T-helper 1 cell treated with Interleukin-12 subunit alpha and Interleukin-12 subunit beta and Interleukin-4 antibody, amounts not matched to agents 30 μg/mL and 1 μg/mL, for 36 hours (primary cell): ENCODE measurements at regions not wholly inside any gene's neighbourhood (a gene's known extent, or its start where the extent isn't known, plus 50 kb on each side); places are given as distances from the start of the nearest gene placed in this dataset.
"Not testable (repeated sequence)": the region's sequence is repeated elsewhere in the genome, so short reads cannot be mapped to it uniquely, and the experiment has no call there.

ENCODE experiments used
- H3K27ac Mint-ChIP-seq: one replicate; pipeline ENCODE4 v1.8.0; 2021; ENCODE audit warnings: mild to moderate bottlenecking, mixed read lengths
- H3K27me3 Mint-ChIP-seq: one replicate; pipeline ENCODE4 v1.8.0; 2021; ENCODE audit warnings: low read depth, mixed read lengths
- H3K36me3 Mint-ChIP-seq: one replicate; pipeline ENCODE4 v1.8.0; 2021; ENCODE audit warnings: low read depth, mixed read lengths
- H3K4me1 Mint-ChIP-seq: one replicate; pipeline ENCODE4 v1.8.0; 2021; ENCODE audit warnings: low read depth, mixed read lengths
- H3K4me3 Mint-ChIP-seq: one replicate; pipeline ENCODE4 v1.8.0; 2021; ENCODE audit warnings: mild to moderate bottlenecking, moderate library complexity, mixed read lengths
- H3K9me3 Mint-ChIP-seq: one replicate; pipeline ENCODE4 v1.8.0; 2021; ENCODE audit warnings: mixed read lengths

- H3K27ac Mint-ChIP-seq = no peak overlapping the region
- peaks cover 12% of the 10 kb centered on the region for H3K27me3 Mint-ChIP-seq
- no peaks in the 10 kb centered on the region for H3K36me3 Mint-ChIP-seq
- no peaks in the 10 kb centered on the region for H3K9me3 Mint-ChIP-seq
- no peaks in the 10 kb centered on the region for H3K4me1 Mint-ChIP-seq
- H3K4me3 Mint-ChIP-seq = no peak overlapping the region
Observed at GRCh38 chr1:38198621-38199020, 152.0 kb upstream of the POU3F1 start.

- no peak overlapping the region for H3K4me3 Mint-ChIP-seq
- H3K27me3 Mint-ChIP-seq = peaks cover 14% of the 10 kb centered on the region
- no peaks in the 10 kb centered on the region for H3K9me3 Mint-ChIP-seq
- no peaks in the 10 kb centered on the region for H3K4me1 Mint-ChIP-seq
- H3K36me3 Mint-ChIP-seq = no peaks in the 10 kb centered on the region
- no peak overlapping the region for H3K27ac Mint-ChIP-seq
Observed at GRCh38 chr1:38198099-38198498, 151.5 kb upstream of the POU3F1 start.

DNA sequence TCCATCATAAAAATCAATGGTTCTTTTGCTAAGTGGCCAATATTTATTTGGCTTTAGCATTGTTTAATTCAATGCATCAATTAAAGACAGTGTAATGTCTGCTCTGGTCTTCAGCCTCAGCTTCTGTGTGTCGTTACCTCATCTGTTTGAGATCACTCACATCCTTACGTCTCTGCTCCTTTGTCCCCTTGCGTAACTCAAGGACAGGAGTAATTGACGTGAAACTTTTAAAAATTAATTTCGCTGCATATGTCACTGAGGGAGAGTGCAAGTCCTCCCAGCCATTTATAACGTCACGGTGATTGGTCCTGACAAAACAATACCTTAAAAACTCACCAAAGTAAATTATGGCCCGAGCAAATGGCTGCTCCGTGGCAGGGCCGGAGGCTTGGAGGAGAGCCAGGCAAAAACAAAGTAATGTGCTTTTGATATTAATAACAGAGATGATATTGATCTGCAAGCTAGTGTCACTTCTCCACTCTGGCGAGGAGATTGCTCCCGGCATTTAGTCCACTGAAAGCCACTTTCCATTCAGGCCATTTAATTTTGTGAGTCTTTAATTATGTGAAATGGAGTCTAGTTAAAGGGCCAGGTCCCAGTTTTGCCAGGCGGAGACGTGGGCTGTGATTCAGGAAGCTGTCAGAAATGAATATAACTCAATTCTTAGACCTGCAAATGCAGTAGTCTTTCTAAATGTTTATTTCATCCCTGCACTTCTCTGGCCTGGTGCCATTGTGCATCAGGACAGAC lies 150.9 kb upstream of the POU3F1 start:
- no peak overlapping the region for H3K27ac Mint-ChIP-seq
- H3K9me3 Mint-ChIP-seq = no peaks in the 10 kb centered on the region
- H3K27me3 Mint-ChIP-seq = peaks cover 14% of the 10 kb centered on the region
- H3K4me1 Mint-ChIP-seq = no peaks in the 10 kb centered on the region
- H3K4me3 Mint-ChIP-seq = no peak overlapping the region
- no peaks in the 10 kb centered on the region for H3K36me3 Mint-ChIP-seq

- H3K9me3 Mint-ChIP-seq = no peaks in the 10 kb centered on the region
- no peak overlapping the region for H3K4me3 Mint-ChIP-seq
- peaks cover 17% of the 10 kb centered on the region for H3K27me3 Mint-ChIP-seq
- no peaks in the 10 kb centered on the region for H3K4me1 Mint-ChIP-seq
- H3K27ac Mint-ChIP-seq = no peak overlapping the region
- no peaks in the 10 kb centered on the region for H3K36me3 Mint-ChIP-seq
Observed at GRCh38 chr1:38194472-38194871, 147.9 kb upstream of the POU3F1 start.

GRCh38 chr1:38193040-38193439 lies 146.4 kb upstream of the POU3F1 start:
- H3K4me3 Mint-ChIP-seq = no peak overlapping the region
- no peaks in the 10 kb centered on the region for H3K9me3 Mint-ChIP-seq
- H3K27ac Mint-ChIP-seq = no peak overlapping the region
- peaks cover 21% of the 10 kb centered on the region for H3K27me3 Mint-ChIP-seq
- H3K36me3 Mint-ChIP-seq = no peaks in the 10 kb centered on the region
- H3K4me1 Mint-ChIP-seq = no peaks in the 10 kb centered on the region

GRCh38 chr1:38191461-38191860 lies 144.9 kb upstream of the POU3F1 start:
- Mint-ChIP-seq H3K4me3 (no peak overlapping the region), H3K9me3 (no peaks in the 10 kb centered on the region), H3K4me1 (no peaks in the 10 kb centered on the region), H3K36me3 (no peaks in the 10 kb centered on the region), H3K27me3 (peaks cover 21% of the 10 kb centered on the region), H3K27ac (no peak overlapping the region)

DNA sequence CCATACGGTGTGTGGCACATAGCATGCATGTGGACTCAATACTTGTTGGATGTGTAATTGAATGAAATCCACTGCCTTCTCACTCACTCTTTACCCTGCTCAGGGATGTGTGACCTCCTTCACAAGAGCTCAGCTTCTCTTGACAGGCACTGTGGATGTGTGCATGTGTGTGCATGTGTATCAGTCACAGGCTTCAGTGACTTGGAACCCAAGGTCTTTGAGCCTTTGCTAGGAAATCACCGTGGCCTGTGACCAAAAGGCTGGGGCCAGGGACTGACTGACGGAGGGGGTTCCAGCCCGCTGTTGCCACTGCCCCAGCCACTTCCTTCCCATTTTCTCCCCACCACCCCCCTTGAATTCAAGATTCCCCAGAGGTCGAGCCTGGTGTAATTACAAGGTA lies 144.4 kb upstream of the POU3F1 start:
- no peak overlapping the region for H3K27ac Mint-ChIP-seq
- no peaks in the 10 kb centered on the region for H3K36me3 Mint-ChIP-seq
- peaks cover 21% of the 10 kb centered on the region for H3K27me3 Mint-ChIP-seq
- H3K4me1 Mint-ChIP-seq = no peaks in the 10 kb centered on the region
- H3K4me3 Mint-ChIP-seq = no peak overlapping the region
- no peaks in the 10 kb centered on the region for H3K9me3 Mint-ChIP-seq

- no peak overlapping the region for H3K4me3 Mint-ChIP-seq
- no peak overlapping the region for H3K27ac Mint-ChIP-seq
- H3K36me3 Mint-ChIP-seq = no peaks in the 10 kb centered on the region
- peaks cover 16% of the 10 kb centered on the region for H3K27me3 Mint-ChIP-seq
- no peaks in the 10 kb centered on the region for H3K9me3 Mint-ChIP-seq
- no peaks in the 10 kb centered on the region for H3K4me1 Mint-ChIP-seq
Observed at GRCh38 chr1:38187552-38187951, 141.0 kb upstream of the POU3F1 start.

DNA sequence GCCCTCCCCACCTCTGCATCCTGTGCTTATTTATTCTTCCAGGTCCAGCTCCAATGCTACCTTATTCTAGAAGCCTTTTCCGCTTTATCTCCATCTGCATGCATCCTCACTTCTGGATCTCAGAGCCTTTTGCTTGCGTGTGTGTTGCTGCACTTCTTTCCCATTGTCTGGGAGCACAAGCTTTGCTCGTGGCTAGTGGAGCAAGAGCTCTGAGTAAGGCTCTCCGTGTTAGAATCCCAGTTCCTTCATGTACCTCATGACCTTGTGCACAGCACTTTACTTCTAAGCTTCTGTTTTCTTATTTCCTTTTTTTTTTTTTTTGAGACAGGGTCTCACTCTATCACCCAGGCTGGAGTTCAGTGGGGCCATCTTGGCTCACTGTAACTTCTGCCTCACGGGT lies 140.0 kb upstream of the POU3F1 start:
- no peaks in the 10 kb centered on the region for H3K4me1 Mint-ChIP-seq
- peaks cover 11% of the 10 kb centered on the region for H3K27me3 Mint-ChIP-seq
- no peaks in the 10 kb centered on the region for H3K9me3 Mint-ChIP-seq
- H3K27ac Mint-ChIP-seq = no peak overlapping the region
- H3K4me3 Mint-ChIP-seq = no peak overlapping the region
- no peaks in the 10 kb centered on the region for H3K36me3 Mint-ChIP-seq

DNA sequence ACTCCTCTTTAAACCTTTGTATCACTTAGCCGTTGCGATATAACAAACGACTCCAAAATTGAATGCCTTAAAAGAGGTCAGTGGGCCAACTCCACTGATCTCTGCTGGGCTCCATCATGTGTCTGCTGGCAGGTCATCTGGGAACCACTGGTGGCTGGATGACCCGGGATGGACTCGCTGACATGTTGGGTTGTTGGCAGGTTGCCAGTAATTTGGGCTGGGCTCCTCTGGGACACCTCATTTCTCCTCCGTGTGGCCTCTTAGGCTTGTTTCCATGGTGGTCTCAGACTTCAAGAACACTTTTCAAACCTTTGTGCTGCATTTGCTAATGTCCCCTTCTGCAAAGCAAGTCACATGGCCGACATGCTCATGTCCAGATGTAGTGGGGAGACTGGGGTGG lies 139.3 kb upstream of the POU3F1 start:
- no peak overlapping the region for H3K27ac Mint-ChIP-seq
- H3K4me1 Mint-ChIP-seq = no peaks in the 10 kb centered on the region
- no peak overlapping the region for H3K4me3 Mint-ChIP-seq
- peaks cover 5% of the 10 kb centered on the region for H3K27me3 Mint-ChIP-seq
- H3K9me3 Mint-ChIP-seq = no peaks in the 10 kb centered on the region
- H3K36me3 Mint-ChIP-seq = no peaks in the 10 kb centered on the region

GRCh38 chr1:38183747-38184146 lies 137.2 kb upstream of the POU3F1 start:
- Mint-ChIP-seq H3K27me3 (no peaks in the 10 kb centered on the region), H3K27ac (no peak overlapping the region)

GRCh38 chr1:38183096-38183495 lies 136.5 kb upstream of the POU3F1 start:
- H3K27ac Mint-ChIP-seq = no peak overlapping the region
- no peak overlapping the region for H3K4me3 Mint-ChIP-seq
- no peaks in the 10 kb centered on the region for H3K9me3 Mint-ChIP-seq
- H3K27me3 Mint-ChIP-seq = no peaks in the 10 kb centered on the region
- H3K36me3 Mint-ChIP-seq = no peaks in the 10 kb centered on the region
- H3K4me1 Mint-ChIP-seq = no peaks in the 10 kb centered on the region

More at GRCh38 chr1:38183747-38184146, 137.2 kb upstream of the POU3F1 start:
- Mint-ChIP-seq H3K9me3 (no peaks in the 10 kb centered on the region), H3K36me3 (no peaks in the 10 kb centered on the region), H3K4me3 (no peak overlapping the region), H3K4me1 (no peaks in the 10 kb centered on the region)

DNA sequence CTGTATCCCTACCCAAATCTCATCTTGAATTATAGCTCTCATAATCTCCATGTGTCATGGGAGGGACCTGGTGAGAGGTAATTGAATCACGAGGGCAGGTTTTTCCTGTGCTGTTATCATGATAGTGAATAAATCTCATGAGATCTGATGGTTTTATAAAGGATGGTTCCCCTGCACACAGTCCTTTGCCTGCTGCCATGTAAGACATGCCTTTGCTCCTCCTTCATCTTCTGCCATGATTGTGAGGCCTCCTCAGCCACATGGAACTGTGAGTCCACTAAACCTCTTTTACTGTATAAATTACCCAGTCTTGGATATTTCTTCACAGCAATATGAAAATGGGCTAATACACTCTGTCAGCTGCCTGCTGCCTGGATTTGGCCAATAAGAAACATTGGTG lies 133.8 kb upstream of the POU3F1 start:
- not testable (repeated sequence) for H3K4me1 Mint-ChIP-seq, H3K9me3 Mint-ChIP-seq, H3K4me3 Mint-ChIP-seq, H3K36me3 Mint-ChIP-seq, H3K27me3 Mint-ChIP-seq, H3K27ac Mint-ChIP-seq

DNA sequence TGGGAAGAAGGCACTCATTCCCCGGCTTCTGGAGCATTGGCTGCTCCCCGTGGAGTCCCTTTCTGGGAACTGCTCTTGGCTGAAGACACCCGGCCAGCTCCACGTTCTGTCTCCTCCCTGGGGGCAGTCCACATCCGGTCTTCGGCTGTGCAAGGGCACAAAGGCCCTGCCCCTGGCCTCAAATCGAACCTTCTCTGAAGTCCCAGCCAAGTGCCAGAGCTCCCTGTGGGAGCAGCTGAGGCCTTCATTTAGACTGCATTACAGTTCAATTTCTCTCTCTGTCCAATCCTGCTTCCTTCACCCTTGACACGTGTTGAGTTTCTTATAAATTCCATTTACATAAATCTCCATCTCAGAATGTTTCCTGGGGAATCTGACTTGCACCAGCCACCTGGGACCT lies 132.9 kb upstream of the POU3F1 start:
- H3K4me3 Mint-ChIP-seq = no peak overlapping the region
- H3K27ac Mint-ChIP-seq = no peak overlapping the region
- H3K4me1 Mint-ChIP-seq = no peaks in the 10 kb centered on the region
- H3K36me3 Mint-ChIP-seq = no peaks in the 10 kb centered on the region
- H3K9me3 Mint-ChIP-seq = no peaks in the 10 kb centered on the region
- no peaks in the 10 kb centered on the region for H3K27me3 Mint-ChIP-seq

GRCh38 chr1:38178216-38178615 lies 131.6 kb upstream of the POU3F1 start:
- H3K9me3 Mint-ChIP-seq = no peaks in the 10 kb centered on the region
- no peak overlapping the region for H3K4me3 Mint-ChIP-seq
- no peaks in the 10 kb centered on the region for H3K27me3 Mint-ChIP-seq
- H3K27ac Mint-ChIP-seq = no peak overlapping the region
- H3K36me3 Mint-ChIP-seq = no peaks in the 10 kb centered on the region
- no peaks in the 10 kb centered on the region for H3K4me1 Mint-ChIP-seq

- Mint-ChIP-seq H3K4me1 (no peaks in the 10 kb centered on the region), H3K36me3 (no peaks in the 10 kb centered on the region), H3K9me3 (no peaks in the 10 kb centered on the region), H3K27me3 (no peaks in the 10 kb centered on the region), H3K4me3 (no peak overlapping the region), H3K27ac (no peak overlapping the region)
Observed at GRCh38 chr1:38175121-38175520, 128.5 kb upstream of the POU3F1 start.
